HG03045 (cell line): ENCODE measurements at regions not wholly inside any gene's neighbourhood (a gene's known extent, or its start where the extent isn't known, plus 50 kb on each side); places are given as distances from the start of the nearest gene placed in this dataset.
"Not testable (repeated sequence)": the region's sequence is repeated elsewhere in the genome, so short reads cannot be mapped to it uniquely, and the experiment has no call there.

ENCODE experiments used
- ATAC-seq: cut with Tn5 transposase; IDR thresholded peaks from one replicate; pipeline ENCODE4 v1.9.1; 2021; ENCODE audit warnings: mild to moderate bottlenecking, moderate library complexity; ENCODE audit not compliant: unreplicated experiment

DNA sequence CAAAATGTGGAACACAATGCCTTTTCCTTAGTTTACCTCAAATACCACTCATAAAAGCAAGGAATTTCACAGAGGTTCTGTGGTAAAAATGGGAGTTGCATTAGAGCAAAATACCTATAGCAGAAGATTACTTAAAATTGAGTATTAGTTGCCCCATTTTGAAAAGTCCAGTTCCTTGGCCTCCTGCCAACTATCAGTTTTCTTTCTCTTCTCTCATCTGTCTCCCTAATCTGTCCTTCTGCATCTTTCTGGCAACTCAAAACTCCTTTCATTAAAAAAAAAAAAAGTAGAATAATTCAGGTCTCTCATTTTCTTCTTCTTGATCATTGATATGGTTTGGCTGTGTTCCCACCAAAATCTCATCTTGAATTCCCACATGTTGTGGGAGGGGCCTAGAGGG, 127.3 kb downstream of the ATP23 start:
- ATAC-seq, result no peak

DNA sequence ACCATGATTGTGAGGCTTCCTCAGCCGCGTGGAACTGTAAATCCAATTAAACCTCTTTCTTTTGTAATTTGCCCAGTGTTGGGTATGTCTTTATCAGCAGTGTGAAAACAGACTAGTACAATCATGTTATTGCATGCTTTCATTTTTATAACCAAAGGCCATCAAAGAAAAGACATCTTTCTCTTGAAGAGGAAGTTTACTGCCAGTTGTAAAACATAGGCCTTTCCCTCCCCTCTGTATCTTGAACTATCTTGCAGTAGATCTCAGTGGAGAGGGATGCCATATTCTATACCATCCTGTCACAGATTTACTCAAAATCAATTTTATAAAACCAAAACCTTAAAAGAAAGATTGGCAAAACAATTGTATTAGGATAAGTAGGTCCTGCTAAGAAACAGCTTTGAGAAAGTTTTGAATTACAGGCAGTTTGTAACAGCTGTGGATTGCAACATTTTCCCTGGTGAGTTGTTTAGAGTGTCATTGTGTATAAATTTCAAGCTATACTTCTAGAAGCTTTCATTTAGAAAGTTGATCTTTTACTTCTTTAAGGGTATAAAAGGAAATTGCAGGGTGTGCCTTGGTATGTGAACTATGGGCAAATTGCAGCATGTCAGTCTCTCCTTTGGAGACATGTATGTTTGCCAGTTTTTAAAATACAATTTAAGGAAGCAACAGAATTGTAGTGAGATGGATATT, 128.0 kb downstream of the ATP23 start:
- no peak for ATAC-seq

GRCh38 chr12:58071994-58072393, 130.6 kb downstream of the ATP23 start:
- ATAC-seq, result no peak

GRCh38 chr12:58074259-58074658, 132.9 kb downstream of the ATP23 start:
- no peak for ATAC-seq

DNA sequence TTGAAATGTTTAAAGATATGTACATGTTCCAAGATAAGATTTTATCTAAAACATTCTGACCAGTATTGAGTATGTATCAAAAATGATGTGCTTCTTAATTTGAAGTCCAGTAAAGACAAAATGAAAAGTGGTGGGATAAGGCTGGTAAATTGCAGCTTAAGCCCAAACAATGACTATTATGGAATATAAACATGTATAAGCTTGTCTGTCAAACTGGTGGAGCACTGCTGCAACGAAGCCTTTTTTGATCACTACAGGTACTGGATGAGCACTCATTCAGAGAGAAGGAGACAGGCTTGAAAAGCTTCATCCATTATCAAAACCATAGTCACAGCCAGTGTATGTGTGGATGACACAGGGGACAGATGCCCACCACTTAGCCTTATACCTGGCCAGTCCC, 138.4 kb downstream of the ATP23 start:
- ATAC-seq, result no peak

DNA sequence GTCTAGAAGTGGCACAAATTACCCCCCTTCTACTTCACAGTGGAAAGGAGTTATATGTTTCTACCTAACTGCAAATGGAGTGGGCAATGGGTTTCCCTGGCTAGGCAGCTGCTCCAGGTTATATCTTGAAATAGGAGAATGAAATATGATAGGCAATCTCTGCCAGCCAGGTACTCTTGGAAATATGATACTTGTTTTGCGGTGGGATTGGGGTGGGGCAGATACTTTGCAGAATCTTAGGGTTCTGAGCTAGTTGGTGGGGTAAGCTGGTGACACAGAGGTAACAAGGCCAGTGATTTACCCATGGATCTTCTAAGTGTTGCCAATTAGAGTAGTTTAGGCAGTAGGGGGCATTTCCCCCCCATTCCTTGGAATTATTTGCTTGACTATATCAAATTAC, 140.1 kb downstream of the ATP23 start:
- ATAC-seq, result no peak

GRCh38 chr12:58082996-58083395, 141.6 kb downstream of the ATP23 start:
- ATAC-seq, result no peak

- no peak for ATAC-seq
Observed at GRCh38 chr12:58086006-58086405, 144.6 kb downstream of the ATP23 start.

DNA sequence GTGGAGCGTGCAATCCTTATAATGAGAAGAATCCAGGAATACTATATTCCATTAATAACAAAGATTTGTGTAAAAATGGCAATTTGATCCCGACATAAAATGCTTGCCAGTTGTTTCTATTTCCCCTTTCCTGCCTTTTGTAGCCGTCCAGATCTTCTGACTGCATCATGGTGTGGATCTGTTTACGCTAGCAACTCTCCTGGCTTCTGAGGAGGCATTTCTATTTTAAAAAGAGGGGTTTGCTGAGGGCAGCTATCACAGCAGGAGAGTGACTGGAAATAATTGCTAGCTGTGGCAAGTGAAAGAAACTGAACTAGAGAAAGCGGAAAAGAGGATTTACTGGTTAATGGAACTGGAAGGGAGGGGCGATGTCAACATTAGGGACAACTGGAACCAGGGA, 145.6 kb downstream of the ATP23 start:
- no peak for ATAC-seq

- no peak for ATAC-seq
Observed at GRCh38 chr12:58087423-58088127, 146.2 kb downstream of the ATP23 start.

DNA sequence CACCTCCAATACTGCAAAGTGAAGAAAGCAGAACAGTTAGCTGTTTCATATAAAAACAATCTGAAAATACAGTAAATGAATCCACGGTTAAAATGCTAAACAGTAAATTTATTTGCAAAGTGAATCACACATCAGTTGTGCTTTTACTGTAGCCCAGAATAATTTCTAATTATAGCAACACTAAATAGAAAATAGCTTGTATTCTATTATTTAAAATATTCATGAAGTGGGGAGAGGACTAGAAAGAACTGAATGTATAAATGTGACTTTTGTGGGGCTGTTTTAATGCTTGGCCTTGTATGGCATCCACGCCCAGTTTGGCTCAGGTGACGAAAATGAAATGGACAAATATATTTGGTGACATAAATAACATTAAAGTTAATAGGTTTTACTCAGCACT, 148.2 kb downstream of the ATP23 start:
- no peak for ATAC-seq

GRCh38 chr12:58090685-58091084, 149.3 kb downstream of the ATP23 start:
- no peak for ATAC-seq

DNA sequence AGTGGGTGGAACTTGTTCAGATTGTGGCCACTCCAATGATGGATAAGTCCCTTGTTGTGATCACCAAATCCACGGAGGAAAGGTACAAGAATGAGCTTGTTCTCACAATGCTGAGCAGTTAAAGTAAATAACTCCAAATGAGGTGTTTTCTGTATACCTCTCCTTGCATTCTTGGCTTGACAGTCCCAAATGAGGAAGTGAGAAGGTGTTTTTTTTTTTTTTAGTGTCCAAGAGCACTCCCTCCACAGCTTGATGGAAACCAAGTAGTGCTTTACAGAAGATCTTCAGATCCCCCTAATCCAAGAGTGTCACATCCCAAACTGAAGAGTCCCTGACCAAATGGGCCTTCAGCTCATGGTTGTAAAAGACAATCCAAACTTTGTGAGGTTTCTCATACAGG, 153.6 kb downstream of the ATP23 start:
- ATAC-seq, result no peak

- ATAC-seq, result no peak
Observed at GRCh38 chr12:58097741-58098140, 156.4 kb downstream of the ATP23 start.

GRCh38 chr12:58099476-58099875, 158.1 kb downstream of the ATP23 start:
- no peak for ATAC-seq

GRCh38 chr12:58104351-58104755, 163.0 kb downstream of the ATP23 start:
- ATAC-seq, result no peak

DNA sequence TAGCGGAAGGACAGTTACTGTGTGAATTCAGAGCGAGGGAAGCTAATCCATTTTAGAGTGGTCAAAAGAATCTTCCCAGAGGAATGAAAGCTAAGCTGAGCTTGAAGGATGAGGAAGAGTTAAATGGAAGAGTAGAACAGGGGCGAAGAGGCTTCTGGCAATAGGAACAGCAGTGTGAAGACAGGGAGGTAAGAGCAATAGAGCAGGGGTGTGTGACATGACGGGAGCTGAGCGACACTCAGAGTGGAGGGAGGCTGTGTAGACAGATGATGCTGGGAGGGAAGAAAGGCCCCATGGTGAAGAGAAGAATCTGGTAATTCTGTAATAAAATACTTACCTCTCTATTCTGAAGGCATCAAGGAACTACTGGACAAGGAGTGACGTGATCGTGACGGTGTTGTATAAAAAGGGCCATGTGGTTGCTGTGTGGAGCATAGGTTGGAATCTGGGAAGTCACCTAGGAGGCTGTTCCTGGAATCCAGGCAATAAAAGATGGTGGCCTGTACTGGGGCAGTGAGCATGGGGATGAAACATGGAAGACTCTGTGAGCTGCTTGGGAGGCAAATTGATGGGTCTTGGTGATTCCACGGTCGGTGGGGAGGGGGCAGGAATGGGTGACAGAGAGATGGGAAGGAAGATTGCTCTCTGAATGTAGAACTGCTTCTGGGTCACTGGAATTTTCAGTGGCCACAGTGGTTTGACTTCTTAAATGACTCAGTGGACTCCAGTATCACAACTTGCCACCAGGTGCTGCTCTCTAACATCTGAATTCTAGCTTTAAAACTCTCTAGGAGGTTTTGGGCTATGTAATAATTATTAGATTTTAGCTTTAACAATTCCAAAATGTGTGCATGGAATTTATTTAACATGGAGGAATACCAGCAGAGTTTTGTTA, 164.1 kb downstream of the ATP23 start:
- ATAC-seq, result no peak

DNA sequence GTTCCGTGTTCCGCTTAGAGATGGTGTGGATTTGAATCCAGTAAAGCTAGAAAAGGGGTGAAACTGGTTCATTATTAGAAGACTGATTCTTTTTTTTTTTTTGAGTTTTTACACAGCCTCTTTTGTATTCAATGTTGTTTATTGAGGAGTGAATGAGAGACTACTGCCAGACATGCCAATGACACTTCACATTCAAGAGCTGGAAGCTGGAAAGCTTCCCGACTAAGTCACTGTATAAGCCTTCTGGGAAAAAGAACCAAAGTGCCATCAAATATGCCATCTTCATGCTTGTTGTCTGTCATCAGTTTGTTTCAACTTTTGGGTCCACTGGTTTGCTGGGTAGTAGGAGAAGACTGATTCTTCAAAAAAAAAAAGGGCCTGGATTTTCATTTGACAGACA, 164.8 kb downstream of the ATP23 start:
- no peak for ATAC-seq

DNA sequence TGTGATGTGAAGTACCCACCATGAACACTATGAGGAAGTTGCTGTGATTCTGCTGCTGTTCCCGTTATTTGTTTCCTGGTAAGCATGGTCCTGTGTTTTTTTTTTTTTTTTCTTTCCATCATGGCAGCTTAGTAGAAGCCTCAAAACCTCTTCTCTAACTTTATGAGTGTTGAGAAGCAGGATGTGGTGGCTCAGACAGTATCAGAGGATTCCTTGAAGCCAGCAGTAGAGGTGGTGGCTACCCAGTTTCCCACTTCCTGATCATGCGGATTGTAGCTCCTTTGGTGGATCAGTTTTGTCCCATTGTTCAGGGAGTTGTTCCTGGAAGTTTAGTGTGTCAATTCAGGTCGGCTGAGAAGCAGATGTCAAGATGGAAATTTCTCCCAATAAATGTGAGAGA, 175.8 kb downstream of the ATP23 start:
- no peak for ATAC-seq

DNA sequence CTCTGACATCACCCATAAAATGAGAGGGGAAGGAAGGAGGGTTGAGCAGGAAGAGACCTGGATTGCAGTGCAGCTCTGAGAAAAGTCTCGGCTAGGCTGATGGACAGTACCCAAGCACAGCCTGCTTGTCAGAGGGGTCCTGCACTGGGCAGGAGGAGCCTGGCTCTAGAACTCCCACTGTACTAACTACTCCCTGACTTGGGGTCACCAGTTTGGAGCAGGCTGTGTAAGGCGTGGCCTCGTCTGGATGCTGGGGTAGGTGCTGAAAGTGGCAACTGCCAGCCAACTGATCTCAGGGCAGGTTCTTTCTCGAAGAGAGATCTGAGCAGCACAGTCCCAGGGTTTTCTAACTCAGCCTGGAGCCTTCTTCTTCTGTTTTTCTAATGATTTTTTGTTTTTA, 176.3 kb downstream of the ATP23 start:
- no peak for ATAC-seq

GRCh38 chr12:58125761-58126160, 184.4 kb downstream of the ATP23 start:
- not testable (repeated sequence) for ATAC-seq
